ENCODE measurements at regions not wholly inside any gene's neighbourhood (a gene's known extent, or its start where the extent isn't known, plus 50 kb on each side); places are given as distances from the start of the nearest gene placed in this dataset.
"Not testable (repeated sequence)": the region's sequence is repeated elsewhere in the genome, so short reads cannot be mapped to it uniquely, and the experiment has no call there.

GRCh38 chrX:462853-463252, 76.1 kb upstream of the PPP2R3B start:
- FAIRE-seq (no peak), DNase-seq (ENCODE audit: insufficient read length, low spot score) (no peak)

GRCh38 chrX:465418-466215, 78.9 kb upstream of the PPP2R3B start:
- FAIRE-seq = no peak
- no peak for DNase-seq (ENCODE audit: insufficient read length, low spot score)

DNA sequence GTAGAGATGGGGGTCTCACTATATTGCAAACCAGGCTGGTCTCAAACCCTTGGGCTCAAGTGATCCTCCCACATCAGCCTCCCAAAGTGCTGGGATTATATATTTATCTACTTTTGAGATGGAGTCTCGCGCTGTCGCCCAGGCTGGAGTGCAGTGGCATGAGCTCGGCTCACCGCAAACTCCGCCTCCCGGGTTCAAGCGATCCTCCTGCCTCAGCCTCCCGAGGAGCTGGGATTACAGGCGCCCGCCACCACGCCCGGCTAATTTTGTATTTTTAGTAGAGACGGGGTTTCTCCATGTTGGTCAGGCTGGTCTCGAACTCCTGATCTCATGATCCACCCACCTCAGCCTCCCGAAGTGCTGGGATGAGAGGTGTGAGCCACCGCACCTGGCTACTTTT, 80.1 kb upstream of the PPP2R3B start:
- FAIRE-seq; DNase-seq (ENCODE audit: insufficient read length, low spot score): not testable (repeated sequence)

DNA sequence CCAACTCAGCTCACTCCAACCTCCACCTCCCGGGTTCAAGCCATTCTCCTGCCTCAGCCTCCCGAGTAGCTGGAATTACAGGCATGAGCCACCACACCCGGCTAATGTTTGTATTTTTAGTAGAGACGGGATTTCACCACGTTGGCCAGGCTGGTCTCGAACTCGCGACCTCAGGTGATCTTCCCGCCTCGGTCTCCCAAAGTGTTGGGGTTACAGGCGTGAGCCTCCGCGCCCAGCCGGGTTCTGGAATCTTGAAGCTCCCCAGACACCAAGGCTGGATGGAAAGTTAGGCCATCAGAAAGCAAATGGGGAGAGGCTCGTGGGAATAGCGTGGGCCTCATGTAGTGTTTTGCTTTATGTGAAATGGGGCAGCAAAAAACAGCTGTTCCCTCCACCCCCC, 81.0 kb upstream of the PPP2R3B start:
- not testable (repeated sequence) for DNase-seq (ENCODE audit: insufficient read length, low spot score); FAIRE-seq

DNA sequence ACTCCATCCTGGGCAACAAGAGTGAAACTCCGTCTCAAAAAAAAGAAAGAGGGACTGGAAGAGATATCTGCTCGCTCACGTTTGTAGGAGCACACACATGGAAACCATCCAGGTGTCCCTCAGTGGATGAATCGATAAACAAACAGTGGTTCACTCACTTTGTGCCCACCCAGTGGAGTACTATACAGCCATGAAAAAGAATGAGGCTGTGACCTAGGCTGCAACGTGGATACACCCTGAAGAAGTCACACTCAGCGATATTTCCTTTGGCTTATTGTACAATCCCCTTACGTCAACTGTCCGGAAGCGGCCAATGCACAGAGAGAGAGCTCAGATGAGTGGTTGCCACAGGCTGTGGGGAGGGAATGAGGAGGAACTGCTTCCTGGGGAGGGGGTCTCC, 82.3 kb upstream of the PPP2R3B start:
- DNase-seq (ENCODE audit: insufficient read length, low spot score) = no peak
- no peak for FAIRE-seq

GRCh38 chrX:470686-471085, 84.0 kb upstream of the PPP2R3B start:
- FAIRE-seq (no peak), DNase-seq (ENCODE audit: insufficient read length, low spot score) (no peak)

- no peak for DNase-seq (ENCODE audit: insufficient read length, low spot score)
- FAIRE-seq = no peak
Observed at GRCh38 chrX:471281-471680, 84.6 kb upstream of the PPP2R3B start.

DNA sequence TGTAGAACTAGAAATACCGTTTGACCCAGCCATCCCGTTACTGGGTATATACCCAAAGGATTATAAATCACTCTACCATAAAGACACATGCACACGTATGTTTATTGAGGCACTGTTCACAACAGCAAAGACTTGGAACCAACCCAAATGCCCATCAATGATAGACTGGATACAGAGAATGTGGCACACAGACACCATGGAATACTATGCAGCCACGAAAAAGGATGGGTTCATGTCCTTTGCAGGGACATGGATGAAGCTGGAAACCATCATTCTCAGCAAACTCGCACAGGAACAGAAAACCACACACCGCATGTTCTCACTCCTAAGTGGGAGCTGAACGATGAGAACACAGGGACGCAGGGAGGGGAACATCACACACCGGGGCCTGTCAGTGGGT, 85.6 kb upstream of the PPP2R3B start:
- not testable (repeated sequence) for DNase-seq (ENCODE audit: insufficient read length, low spot score); FAIRE-seq

DNA sequence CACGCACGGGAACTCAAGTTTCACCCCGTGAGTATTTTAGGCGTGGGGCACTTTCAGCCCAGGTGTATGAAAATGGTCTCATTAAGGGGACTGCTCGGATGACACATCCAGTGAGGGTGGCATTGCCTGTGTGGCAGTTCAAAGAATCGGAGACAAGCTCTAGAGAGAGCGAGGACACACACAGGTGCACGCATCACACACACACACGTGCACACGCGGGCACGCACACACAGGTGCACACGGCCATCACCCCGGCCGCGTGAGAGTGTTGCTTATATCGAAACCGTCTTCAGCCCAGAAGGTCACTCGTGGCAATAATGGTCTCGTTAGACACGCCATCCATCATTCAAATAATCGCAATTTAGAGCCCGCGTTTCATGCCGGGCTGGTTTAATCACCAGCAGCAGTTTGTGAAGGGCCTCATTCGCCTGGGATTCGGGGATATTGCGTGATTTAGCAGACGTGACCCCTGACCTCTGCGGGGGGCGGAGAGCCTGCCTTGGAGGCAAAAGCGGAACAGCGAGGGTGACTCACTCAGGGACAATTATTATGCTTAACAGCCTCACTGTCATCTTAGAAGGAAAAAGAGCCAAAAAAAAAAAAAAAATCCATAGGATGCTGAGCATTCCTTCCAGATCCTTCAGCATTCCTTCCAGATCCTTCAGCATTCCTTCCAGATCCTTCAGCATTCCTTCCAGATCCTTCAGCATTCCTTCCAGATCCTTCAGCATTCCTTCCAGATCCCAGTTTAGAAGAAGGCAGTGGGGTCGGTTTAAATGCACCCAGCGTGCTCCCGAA, 89.4 kb upstream of the PPP2R3B start:
- DNase-seq (ENCODE audit: insufficient read length, low spot score) = peak; percentile 30

GRCh38 chrX:476724-477075, 90.0 kb upstream of the PPP2R3B start:
- DNase-seq (ENCODE audit: insufficient read length, low spot score) = no peak
- FAIRE-seq = no peak

More for the DNA sequence above, 89.4 kb upstream of the PPP2R3B start:
- FAIRE-seq = peak; percentile 78

GRCh38 chrX:477441-478012, 90.8 kb upstream of the PPP2R3B start:
- no peak for DNase-seq (ENCODE audit: insufficient read length, low spot score)
- no peak for FAIRE-seq

DNA sequence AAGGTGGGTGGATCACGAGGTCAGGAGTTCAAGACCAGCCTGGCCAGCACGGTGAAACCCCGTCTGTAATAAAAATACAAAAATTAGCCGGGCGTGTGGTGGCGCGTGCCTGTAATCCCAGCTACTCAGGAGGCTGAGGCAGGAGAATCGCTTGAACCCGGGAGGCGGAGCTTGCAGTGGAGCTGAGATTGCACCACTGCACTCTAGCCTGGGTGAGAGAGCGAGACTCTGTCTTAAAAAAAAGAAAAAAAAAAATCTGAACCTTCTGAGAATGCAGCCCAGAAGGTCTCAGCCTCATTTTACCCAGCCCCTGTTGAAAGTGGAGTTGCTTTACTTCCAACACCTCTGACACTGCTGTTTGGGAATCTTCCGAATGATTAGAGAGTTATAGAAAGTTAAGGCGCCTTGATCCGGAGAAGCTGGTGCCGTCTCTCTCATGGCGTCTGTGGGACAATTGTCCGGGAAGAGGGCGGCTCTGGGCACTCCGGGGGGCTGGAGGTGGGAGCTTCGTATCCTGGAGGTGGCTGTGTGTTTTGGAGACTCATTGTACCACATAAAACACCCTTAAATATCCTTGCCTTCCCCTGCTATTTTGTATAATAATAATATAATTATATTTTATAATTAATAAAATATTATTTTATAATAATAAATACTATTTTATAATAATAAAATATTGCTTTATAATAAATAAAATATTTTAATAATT, 92.7 kb upstream of the PPP2R3B start:
- no peak for DNase-seq (ENCODE audit: insufficient read length, low spot score)
- FAIRE-seq = no peak

DNA sequence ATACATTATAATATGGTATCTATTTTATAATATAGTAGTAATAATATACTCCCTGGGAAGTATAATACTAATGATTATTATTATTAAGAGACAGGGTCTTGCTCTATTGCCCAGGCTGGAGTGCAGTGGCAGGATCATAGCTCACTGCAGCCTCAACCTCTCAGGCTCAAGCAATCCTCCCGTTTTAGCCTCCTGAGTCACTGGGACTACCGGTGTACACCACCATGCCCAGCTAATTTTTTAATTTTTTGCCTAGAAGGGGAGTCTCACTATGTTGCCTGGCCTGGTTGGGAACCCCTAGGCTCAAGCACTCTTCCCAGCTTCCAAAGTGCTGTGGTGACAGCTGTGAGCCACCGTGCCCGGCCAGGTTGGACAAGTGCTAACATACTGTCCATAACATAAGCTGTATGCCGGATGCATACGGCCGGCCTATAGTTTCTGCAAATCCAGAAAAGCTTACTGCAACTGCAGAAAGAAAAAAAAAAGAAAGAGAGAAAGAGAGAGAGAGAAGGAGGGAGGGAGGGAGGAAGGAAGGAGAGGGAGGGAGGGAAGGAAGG, 94.2 kb upstream of the PPP2R3B start:
- FAIRE-seq (no peak), DNase-seq (ENCODE audit: insufficient read length, low spot score) (no peak)

- no peak for FAIRE-seq
- DNase-seq (ENCODE audit: insufficient read length, low spot score) = no peak
Observed at GRCh38 chrX:482192-482701, 95.5 kb upstream of the PPP2R3B start.

DNA sequence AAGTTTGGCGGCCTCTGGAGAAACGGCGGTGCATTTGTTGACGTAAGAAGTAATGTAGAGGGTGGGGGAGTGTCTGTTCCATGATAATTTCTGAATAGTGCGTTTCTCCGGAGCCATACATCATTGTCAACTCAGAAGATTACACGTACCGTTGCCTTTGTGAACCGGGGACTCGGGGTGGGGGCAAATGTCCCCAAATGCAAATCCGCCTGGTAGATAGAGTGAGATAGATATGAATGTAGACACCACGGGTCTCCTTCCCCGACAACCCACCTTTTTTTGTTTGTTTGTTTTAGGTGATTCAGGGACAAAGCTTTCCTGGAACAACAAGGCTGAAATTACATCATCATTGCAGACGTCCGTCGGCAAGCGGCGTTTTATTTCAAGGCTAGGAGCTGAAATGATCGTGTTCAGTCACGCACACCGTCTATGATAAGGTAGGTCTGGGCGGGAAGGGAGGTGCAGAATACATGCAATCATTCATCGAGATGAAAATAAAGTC, 96.0 kb upstream of the PPP2R3B start:
- no peak for FAIRE-seq
- no peak for DNase-seq (ENCODE audit: insufficient read length, low spot score)

DNA sequence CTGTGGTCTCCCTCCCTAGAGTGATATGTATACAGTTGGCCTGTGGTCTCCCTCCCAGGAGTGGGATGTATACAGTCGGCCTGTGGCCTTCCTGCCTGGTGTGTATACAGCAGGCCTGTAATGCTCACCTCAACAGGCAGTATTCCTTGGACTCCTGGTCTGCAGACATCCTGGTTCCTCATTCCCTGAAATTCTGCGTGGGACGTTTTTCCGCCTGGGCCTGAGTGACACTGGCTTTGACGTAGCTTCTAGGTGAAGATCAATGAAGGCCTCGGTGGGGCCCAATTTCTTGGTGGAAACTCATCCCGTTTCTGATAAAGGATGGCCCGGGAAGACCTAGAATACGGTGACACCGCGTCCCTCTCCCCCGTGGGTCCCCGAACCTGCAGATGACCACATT, 98.7 kb upstream of the PPP2R3B start:
- no peak for DNase-seq (ENCODE audit: insufficient read length, low spot score)
- no peak for FAIRE-seq

DNA sequence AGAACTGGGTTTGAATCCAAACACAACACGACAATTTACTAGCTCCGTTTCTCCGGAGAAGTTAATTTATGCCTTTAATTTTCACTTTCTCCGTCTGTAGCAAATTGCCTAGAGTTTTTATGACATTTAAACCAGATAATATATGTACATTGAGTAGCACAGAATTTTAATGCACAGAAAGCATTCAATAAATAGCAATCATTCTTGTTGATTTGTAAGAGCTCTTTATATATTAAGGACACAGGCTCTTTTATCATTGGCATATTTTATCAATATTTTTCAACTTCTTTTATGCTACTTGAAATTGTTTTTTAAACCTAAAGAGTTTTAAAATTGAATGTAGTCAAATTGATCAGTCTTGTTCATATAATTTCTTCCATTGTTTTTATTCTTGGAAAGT, 99.6 kb upstream of the PPP2R3B start:
- no peak for DNase-seq (ENCODE audit: insufficient read length, low spot score)
- no peak for FAIRE-seq

DNA sequence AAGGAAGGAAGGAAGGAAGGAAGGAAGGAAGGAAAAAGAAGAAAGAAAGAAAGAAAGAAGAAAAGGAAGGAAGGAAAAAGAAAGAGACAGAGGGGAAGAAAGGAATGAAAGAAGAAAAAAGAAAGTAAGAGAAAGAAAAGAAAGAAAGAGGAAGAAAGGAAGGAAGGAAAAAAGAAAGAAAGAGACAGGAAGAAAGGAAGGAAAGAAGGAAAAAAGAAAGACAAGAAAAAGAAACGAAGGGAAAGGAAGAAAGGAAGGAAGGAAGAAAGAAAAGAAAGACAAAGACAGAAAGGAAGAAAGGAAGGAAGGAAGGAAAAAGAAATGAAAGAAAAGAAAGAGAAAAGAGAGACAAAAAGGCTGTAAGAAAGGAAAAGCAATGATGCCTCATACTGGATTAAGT, 101.1 kb upstream of the PPP2R3B start:
- no peak for FAIRE-seq
- DNase-seq (ENCODE audit: insufficient read length, low spot score) = no peak

GRCh38 chrX:489820-490219, 103.1 kb upstream of the PPP2R3B start:
- DNase-seq (ENCODE audit: insufficient read length, low spot score) (no peak), FAIRE-seq (no peak)
